ENCODE measurements at regions not wholly inside any gene's neighbourhood (a gene's known extent, or its start where the extent isn't known, plus 50 kb on each side); places are given as distances from the start of the nearest gene placed in this dataset.

GRCh38 chr17:51387986-51388385, 127.6 kb downstream of the UTP18 start:
- no peak for DNase-seq (ENCODE audit: low read depth in 1 of 2, low spot score in 1 of 2)
- H3K27ac ChIP-seq (replicated peaks), result no peak overlapping the region
- TF ChIP-seq, protein P1, sequence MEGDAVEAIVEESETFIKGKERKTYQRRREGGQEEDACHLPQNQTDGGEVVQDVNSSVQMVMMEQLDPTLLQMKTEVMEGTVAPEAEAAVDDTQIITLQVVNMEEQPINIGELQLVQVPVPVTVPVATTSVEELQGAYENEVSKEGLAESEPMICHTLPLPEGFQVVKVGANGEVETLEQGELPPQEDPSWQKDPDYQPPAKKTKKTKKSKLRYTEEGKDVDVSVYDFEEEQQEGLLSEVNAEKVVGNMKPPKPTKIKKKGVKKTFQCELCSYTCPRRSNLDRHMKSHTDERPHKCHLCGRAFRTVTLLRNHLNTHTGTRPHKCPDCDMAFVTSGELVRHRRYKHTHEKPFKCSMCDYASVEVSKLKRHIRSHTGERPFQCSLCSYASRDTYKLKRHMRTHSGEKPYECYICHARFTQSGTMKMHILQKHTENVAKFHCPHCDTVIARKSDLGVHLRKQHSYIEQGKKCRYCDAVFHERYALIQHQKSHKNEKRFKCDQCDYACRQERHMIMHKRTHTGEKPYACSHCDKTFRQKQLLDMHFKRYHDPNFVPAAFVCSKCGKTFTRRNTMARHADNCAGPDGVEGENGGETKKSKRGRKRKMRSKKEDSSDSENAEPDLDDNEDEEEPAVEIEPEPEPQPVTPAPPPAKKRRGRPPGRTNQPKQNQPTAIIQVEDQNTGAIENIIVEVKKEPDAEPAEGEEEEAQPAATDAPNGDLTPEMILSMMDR (IDR thresholded peaks at IDR 0.05; ENCODE audit: insufficient read depth, low read length), result no peak
- TF ChIP-seq POLR2AphosphoS5 (IDR thresholded peaks at IDR 0.05; ENCODE audit: low read depth), result no peak
- TF ChIP-seq, protein P2, sequence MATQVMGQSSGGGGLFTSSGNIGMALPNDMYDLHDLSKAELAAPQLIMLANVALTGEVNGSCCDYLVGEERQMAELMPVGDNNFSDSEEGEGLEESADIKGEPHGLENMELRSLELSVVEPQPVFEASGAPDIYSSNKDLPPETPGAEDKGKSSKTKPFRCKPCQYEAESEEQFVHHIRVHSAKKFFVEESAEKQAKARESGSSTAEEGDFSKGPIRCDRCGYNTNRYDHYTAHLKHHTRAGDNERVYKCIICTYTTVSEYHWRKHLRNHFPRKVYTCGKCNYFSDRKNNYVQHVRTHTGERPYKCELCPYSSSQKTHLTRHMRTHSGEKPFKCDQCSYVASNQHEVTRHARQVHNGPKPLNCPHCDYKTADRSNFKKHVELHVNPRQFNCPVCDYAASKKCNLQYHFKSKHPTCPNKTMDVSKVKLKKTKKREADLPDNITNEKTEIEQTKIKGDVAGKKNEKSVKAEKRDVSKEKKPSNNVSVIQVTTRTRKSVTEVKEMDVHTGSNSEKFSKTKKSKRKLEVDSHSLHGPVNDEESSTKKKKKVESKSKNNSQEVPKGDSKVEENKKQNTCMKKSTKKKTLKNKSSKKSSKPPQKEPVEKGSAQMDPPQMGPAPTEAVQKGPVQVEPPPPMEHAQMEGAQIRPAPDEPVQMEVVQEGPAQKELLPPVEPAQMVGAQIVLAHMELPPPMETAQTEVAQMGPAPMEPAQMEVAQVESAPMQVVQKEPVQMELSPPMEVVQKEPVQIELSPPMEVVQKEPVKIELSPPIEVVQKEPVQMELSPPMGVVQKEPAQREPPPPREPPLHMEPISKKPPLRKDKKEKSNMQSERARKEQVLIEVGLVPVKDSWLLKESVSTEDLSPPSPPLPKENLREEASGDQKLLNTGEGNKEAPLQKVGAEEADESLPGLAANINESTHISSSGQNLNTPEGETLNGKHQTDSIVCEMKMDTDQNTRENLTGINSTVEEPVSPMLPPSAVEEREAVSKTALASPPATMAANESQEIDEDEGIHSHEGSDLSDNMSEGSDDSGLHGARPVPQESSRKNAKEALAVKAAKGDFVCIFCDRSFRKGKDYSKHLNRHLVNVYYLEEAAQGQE (IDR thresholded peaks at IDR 0.05; ENCODE audit: insufficient replicate concordance, low read depth), result no peak
- TF ChIP-seq GABPA (IDR thresholded peaks at IDR 0.05; ENCODE audit: low read depth), result no peak
- no peak for TF ChIP-seq SPI1 (IDR thresholded peaks at IDR 0.05; ENCODE audit: borderline replicate concordance, low read depth)
- H3K4me3 ChIP-seq (replicated peaks; ENCODE audit: insufficient read depth, low read length), result no peak overlapping the region
- H3K27me3 ChIP-seq (ENCODE audit: insufficient read depth, poor library complexity, severe bottlenecking), result peaks cover 4% of the 10 kb centered on the region

DNA sequence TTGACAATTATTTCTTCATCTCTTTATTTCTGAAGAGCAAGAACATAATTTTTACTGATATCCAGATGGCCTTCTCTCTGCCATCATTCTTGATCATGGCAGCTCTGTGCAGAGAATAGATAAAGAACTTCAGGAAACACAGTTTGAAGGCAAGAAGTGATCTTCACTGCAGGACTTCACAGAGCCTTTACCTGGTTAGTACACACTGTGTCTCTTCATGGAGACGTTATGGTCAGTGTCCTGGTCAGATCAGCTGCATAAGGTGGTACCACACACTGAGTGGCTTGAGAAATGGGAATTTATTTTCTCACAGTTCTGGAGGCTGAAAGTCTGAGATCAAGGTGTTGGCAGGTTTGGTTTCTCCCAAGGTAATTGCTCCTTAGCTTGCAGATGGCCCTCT, 129.5 kb downstream of the UTP18 start:
- no peak overlapping the region for H3K4me3 ChIP-seq (replicated peaks; ENCODE audit: insufficient read depth, low read length)
- no peak overlapping the region for H3K27ac ChIP-seq (replicated peaks)
- peaks cover 4% of the 10 kb centered on the region for H3K27me3 ChIP-seq (ENCODE audit: insufficient read depth, poor library complexity, severe bottlenecking)
- TF ChIP-seq GABPA (IDR thresholded peaks at IDR 0.05; ENCODE audit: low read depth) (no peak), POLR2AphosphoS5 (IDR thresholded peaks at IDR 0.05; ENCODE audit: low read depth) (no peak), SPI1 (IDR thresholded peaks at IDR 0.05; ENCODE audit: borderline replicate concordance, low read depth) (no peak)
- TF ChIP-seq, protein P2 (IDR thresholded peaks at IDR 0.05; ENCODE audit: insufficient replicate concordance, low read depth), result no peak
- TF ChIP-seq, protein P1 (IDR thresholded peaks at IDR 0.05; ENCODE audit: insufficient read depth, low read length), result no peak
- no peak for DNase-seq (ENCODE audit: low read depth in 1 of 2, low spot score in 1 of 2)

DNA sequence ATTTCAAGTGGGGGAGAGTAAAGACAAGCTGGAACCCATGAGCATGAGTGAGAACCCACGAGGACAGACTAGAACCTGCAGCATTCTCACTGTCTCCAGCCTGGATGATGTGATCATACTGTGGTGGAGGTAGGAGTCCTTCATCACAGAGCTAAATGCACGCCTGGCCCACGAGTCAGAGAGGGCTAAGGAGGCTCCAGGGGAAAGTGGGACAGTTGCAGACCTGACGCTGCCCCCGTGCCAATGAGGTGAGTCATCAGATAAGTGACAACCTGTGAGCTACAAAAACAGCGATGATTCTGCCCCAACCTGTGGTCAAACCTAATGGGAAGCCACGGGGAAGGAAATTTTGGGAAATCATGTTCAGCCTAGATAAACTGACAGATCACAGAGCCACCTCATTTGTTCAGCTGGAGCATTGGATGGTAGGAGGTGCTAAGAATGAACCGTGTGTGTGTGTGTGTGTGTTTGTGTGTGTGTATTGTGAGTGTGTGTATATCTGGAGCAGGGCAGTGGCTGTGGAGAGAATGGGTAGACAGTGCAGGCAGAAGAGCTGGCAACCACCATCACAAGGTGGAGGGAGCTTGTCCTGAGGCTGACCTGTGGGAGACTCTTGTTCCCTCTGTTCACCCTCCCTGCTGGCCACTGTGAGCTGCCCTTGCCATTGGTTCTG, 131.8 kb downstream of the UTP18 start:
- Histone ChIP-seq H3K27ac (replicated peaks) (no peak overlapping the region), H3K27me3 (ENCODE audit: insufficient read depth, poor library complexity, severe bottlenecking) (peaks cover 2% of the 10 kb centered on the region), H3K4me3 (replicated peaks; ENCODE audit: insufficient read depth, low read length) (no peak overlapping the region)
- no peak for DNase-seq (ENCODE audit: low read depth in 1 of 2, low spot score in 1 of 2)
- no peak for TF ChIP-seq POLR2AphosphoS5 (IDR thresholded peaks at IDR 0.05; ENCODE audit: low read depth)
- TF ChIP-seq, protein P1 (IDR thresholded peaks at IDR 0.05; ENCODE audit: insufficient read depth, low read length), result no peak
- TF ChIP-seq GABPA (IDR thresholded peaks at IDR 0.05; ENCODE audit: low read depth), result no peak
- TF ChIP-seq, protein P2 (IDR thresholded peaks at IDR 0.05; ENCODE audit: insufficient replicate concordance, low read depth), result no peak
- TF ChIP-seq SPI1 (IDR thresholded peaks at IDR 0.05; ENCODE audit: borderline replicate concordance, low read depth), result no peak
